ENCODE measurements at regions not wholly inside any gene's neighbourhood (a gene's known extent, or its start where the extent isn't known, plus 50 kb on each side); places are given as distances from the start of the nearest gene placed in this dataset.

GRCh38 chr15:38048001-38048455 is 113.6 kb downstream of the TMCO5A start:
- no peak overlapping the region for H3K4me3 Mint-ChIP-seq
- H3K4me1 ChIP-seq (ENCODE audit: control insufficient read depth in 2 of 2, insufficient read depth in 2 of 2, low read length in 2 of 2): no peaks in the 10 kb centered on the region
- no peak overlapping the region for H3K9ac ChIP-seq (ENCODE audit: low read length)
- H3K27me3 ChIP-seq (replicated peaks in 1 of 4; ENCODE audit: control extremely low read depth in 1 of 4, control insufficient read depth in 3 of 4, insufficient read depth in 4 of 4, low read length in 3 of 4): no peaks in the 10 kb centered on the region
- H3K4me1 Mint-ChIP-seq: no peaks in the 10 kb centered on the region
- DNase-seq (no peak), ATAC-seq (ENCODE audit: low read depth) (no peak)
- no peaks in the 10 kb centered on the region for H3K79me2 ChIP-seq (ENCODE audit: control insufficient read depth, insufficient read depth, low read length)
- H3K27ac ChIP-seq (ENCODE audit: low read length in 2 of 2): no peak overlapping the region
- no peaks in the 10 kb centered on the region for H4K20me1 ChIP-seq (ENCODE audit: control insufficient read depth, insufficient read depth, low read length, poor library complexity, severe bottlenecking)
- H3K4me2 ChIP-seq (replicated peaks; ENCODE audit: low read depth, low read length, poor library complexity, severe bottlenecking): no peak overlapping the region
- H3K9me3 ChIP-seq (ENCODE audit: control extremely low read depth in 1 of 3, control insufficient read depth in 2 of 3, insufficient read depth in 1 of 3, low read length in 2 of 3): no peaks in the 10 kb centered on the region
- H3K36me3 ChIP-seq (replicated peaks in 1 of 2; ENCODE audit: control extremely low read depth in 1 of 2, control insufficient read depth in 1 of 2, extremely low read depth in 1 of 2, insufficient read depth in 2 of 2, low read length in 1 of 2): no peaks in the 10 kb centered on the region
- no peaks in the 10 kb centered on the region for H3K27me3 Mint-ChIP-seq
- ChIA-PET CTCF (no interaction called here), POLR2A (no interaction called here)
- no peak overlapping the region for H3K27ac Mint-ChIP-seq
- no peak overlapping the region for H3K4me3 ChIP-seq (ENCODE audit: control extremely low read depth in 1 of 5, extremely low read depth in 1 of 5, insufficient read depth in 1 of 5, low read depth in 2 of 5, low read length in 4 of 5)
- no peaks in the 10 kb centered on the region for H3K9me3 Mint-ChIP-seq (ENCODE audit: insufficient read depth)
- TF ChIP-seq EZH2 (IDR thresholded peaks at IDR 0.05; ENCODE audit: borderline replicate concordance, insufficient read depth, low read depth, low read length, poor library complexity, severe bottlenecking): no peak
- TF ChIP-seq, protein P1, sequence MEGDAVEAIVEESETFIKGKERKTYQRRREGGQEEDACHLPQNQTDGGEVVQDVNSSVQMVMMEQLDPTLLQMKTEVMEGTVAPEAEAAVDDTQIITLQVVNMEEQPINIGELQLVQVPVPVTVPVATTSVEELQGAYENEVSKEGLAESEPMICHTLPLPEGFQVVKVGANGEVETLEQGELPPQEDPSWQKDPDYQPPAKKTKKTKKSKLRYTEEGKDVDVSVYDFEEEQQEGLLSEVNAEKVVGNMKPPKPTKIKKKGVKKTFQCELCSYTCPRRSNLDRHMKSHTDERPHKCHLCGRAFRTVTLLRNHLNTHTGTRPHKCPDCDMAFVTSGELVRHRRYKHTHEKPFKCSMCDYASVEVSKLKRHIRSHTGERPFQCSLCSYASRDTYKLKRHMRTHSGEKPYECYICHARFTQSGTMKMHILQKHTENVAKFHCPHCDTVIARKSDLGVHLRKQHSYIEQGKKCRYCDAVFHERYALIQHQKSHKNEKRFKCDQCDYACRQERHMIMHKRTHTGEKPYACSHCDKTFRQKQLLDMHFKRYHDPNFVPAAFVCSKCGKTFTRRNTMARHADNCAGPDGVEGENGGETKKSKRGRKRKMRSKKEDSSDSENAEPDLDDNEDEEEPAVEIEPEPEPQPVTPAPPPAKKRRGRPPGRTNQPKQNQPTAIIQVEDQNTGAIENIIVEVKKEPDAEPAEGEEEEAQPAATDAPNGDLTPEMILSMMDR (IDR thresholded peaks at IDR 0.05): no peak
- no peak overlapping the region for H2AFZ ChIP-seq (ENCODE audit: insufficient read depth, low read depth, low read length, poor library complexity, severe bottlenecking)
- 86% methylated on average over 1 of the region's 3 CpGs for whole genome bisulfite sequencing (ENCODE audit: insufficient coverage)
- intact Hi-C loops (cut with micrococcal nuclease): no loop called here

GRCh38 chr15:38049891-38050290 is 115.5 kb downstream of the TMCO5A start:
- Histone ChIP-seq H3K9me3 (ENCODE audit: control extremely low read depth in 1 of 3, control insufficient read depth in 2 of 3, insufficient read depth in 1 of 3, low read length in 2 of 3) (no peaks in the 10 kb centered on the region), H4K20me1 (ENCODE audit: control insufficient read depth, insufficient read depth, low read length, poor library complexity, severe bottlenecking) (no peaks in the 10 kb centered on the region), H3K27ac (ENCODE audit: low read length in 2 of 2) (no peak overlapping the region), H3K4me1 (ENCODE audit: control insufficient read depth in 2 of 2, insufficient read depth in 2 of 2, low read length in 2 of 2) (no peaks in the 10 kb centered on the region), H3K4me3 (ENCODE audit: control extremely low read depth in 1 of 5, extremely low read depth in 1 of 5, insufficient read depth in 1 of 5, low read depth in 2 of 5, low read length in 4 of 5) (no peak overlapping the region), H3K9ac (ENCODE audit: low read length) (no peak overlapping the region), H3K27me3 (replicated peaks in 1 of 4; ENCODE audit: control extremely low read depth in 1 of 4, control insufficient read depth in 3 of 4, insufficient read depth in 4 of 4, low read length in 3 of 4) (no peaks in the 10 kb centered on the region), H3K36me3 (replicated peaks in 1 of 2; ENCODE audit: control extremely low read depth in 1 of 2, control insufficient read depth in 1 of 2, extremely low read depth in 1 of 2, insufficient read depth in 2 of 2, low read length in 1 of 2) (no peaks in the 10 kb centered on the region), H3K4me2 (replicated peaks; ENCODE audit: low read depth, low read length, poor library complexity, severe bottlenecking) (no peak overlapping the region), H2AFZ (ENCODE audit: insufficient read depth, low read depth, low read length, poor library complexity, severe bottlenecking) (no peak overlapping the region), H3K79me2 (ENCODE audit: control insufficient read depth, insufficient read depth, low read length) (no peaks in the 10 kb centered on the region)
- intact Hi-C loops (cut with micrococcal nuclease): no loop called here
- no peak overlapping the region for H3K27ac Mint-ChIP-seq
- no peak for TF ChIP-seq EZH2 (IDR thresholded peaks at IDR 0.05; ENCODE audit: borderline replicate concordance, insufficient read depth, low read depth, low read length, poor library complexity, severe bottlenecking)
- TF ChIP-seq, protein P1 (IDR thresholded peaks at IDR 0.05): no peak
- ChIA-PET POLR2A (no interaction called here), CTCF (no interaction called here)
- WGBS (ENCODE audit: insufficient coverage): no CpG with 5 or more reads among the region's 4 CpGs
- no peak overlapping the region for H3K4me3 Mint-ChIP-seq
- H3K4me1 Mint-ChIP-seq: no peaks in the 10 kb centered on the region
- DNase-seq (no peak), ATAC-seq (ENCODE audit: low read depth) (no peak)
- H3K27me3 Mint-ChIP-seq: no peaks in the 10 kb centered on the region
- H3K9me3 Mint-ChIP-seq (ENCODE audit: insufficient read depth): no peaks in the 10 kb centered on the region
